GM12878 (cell line): ENCODE measurements at regions not wholly inside any gene's neighbourhood (a gene's known extent, or its start where the extent isn't known, plus 50 kb on each side); places are given as distances from the start of the nearest gene placed in this dataset.

Source experiments
- ATAC-seq: fragments of 200-7000 bp; cut with Tn5 transposase; 3 replicates; pipeline ENCODE4 v1.9.1; 2020; ENCODE audit warnings: mild to moderate bottlenecking, moderate library complexity
- BruUV-seq: library from RNA; stranded (reverse); fragments of 400-500 nt; replicated peaks from 2 replicates; lab custom pipeline; 2021; lab: Mats Ljungman, UMichigan
- CTCF ChIA-PET: fragments of 300-600 bp; sonication (Branson Sonifier 250); formaldehyde crosslinking; extraction: SDS; loops from one replicate; lab custom pipeline; 2021; ENCODE audit warnings: inconsistent platforms; lab: Yijun Ruan, JAX
- POLR2A ChIA-PET: fragments of 350-600 bp; formaldehyde crosslinking; extraction: SDS; loops from one replicate; lab custom pipeline; 2021; ENCODE audit warnings: inconsistent platforms; lab: Charles Lee
- RAD21 ChIA-PET: fragments of 300-600 bp; sonication (Branson Sonifier 250); formaldehyde crosslinking; loops from one replicate; lab custom pipeline; 2023; ENCODE audit warnings: antibody characterized with exemption; ENCODE audit not compliant: unreplicated experiment; lab: Charles Lee
- SMC1A ChIA-PET: fragments of 300-600 bp; sonication (Branson Sonifier 250); formaldehyde crosslinking; loops from one replicate; lab custom pipeline; 2023; ENCODE audit not compliant: unreplicated experiment, uncharacterized antibody; lab: Charles Lee
- DNase-seq: peaks from one replicate; pipeline ENCODE4 v3.0.0-alpha.2; 2011; ENCODE audit warnings: low read depth, low spot score
- FAIRE-seq: peaks from 3 replicates; lab custom pipeline; 2011; peaks lifted over from hg19 to GRCh38; lab: Jason Lieb, UNC
- H2AFZ ChIP-seq: 2 replicates; pipeline ENCODE4 v1.6.0; 2011; ENCODE audit warnings: low read depth, low read length, control low read depth; ENCODE audit not compliant: control insufficient read depth
- H3K27ac ChIP-seq: 2 replicates; pipeline ENCODE4 v1.5.1; 2011; ENCODE audit warnings: control low read depth; ENCODE audit not compliant: control insufficient read depth, insufficient read depth
- H3K27me3 ChIP-seq, 2 experiments: replicated peaks in 1 of 2; 2 replicates each; pipeline versions ENCODE4 v1.6.0 to v1.6.1; 2011; ENCODE audit warnings: low read length in 1 of 2; ENCODE audit not compliant: control insufficient read depth in 2 of 2, insufficient read depth in 2 of 2
- H3K36me3 ChIP-seq, 2 experiments: 2 replicates each; pipeline ENCODE4 v1.5.1; 2011; ENCODE audit warnings: low read length in 1 of 2; ENCODE audit not compliant: control insufficient read depth in 2 of 2, insufficient read depth in 2 of 2
- H3K4me1 ChIP-seq: 2 replicates; pipeline ENCODE4 v1.6.1; 2011; ENCODE audit warnings: mild to moderate bottlenecking, low read length, moderate library complexity, mixed read lengths; ENCODE audit not compliant: control insufficient read depth, insufficient read depth
- H3K4me2 ChIP-seq: 2 replicates; pipeline ENCODE4 v1.6.0; 2011; ENCODE audit warnings: control low read depth; ENCODE audit not compliant: control insufficient read depth, insufficient read depth
- H3K4me3 ChIP-seq: fragments of 200-600 bp; sonication (generic); 2 replicates; pipeline ENCODE4 v1.5.1; 2016
- H3K79me2 ChIP-seq: 2 replicates; pipeline ENCODE4 v1.6.0; 2011; ENCODE audit warnings: low read length; ENCODE audit not compliant: control insufficient read depth, insufficient read depth
- H3K9ac ChIP-seq: 2 replicates; pipeline ENCODE4 v1.8.0; 2011; ENCODE audit warnings: low read length, control low read depth, mixed read lengths; ENCODE audit not compliant: control insufficient read depth, insufficient read depth
- H3K9me3 ChIP-seq: replicated peaks from 3 replicates; pipeline ENCODE4 v1.5.1; 2011; ENCODE audit warnings: mild to moderate bottlenecking, low read length; ENCODE audit not compliant: control insufficient read depth, insufficient read depth
- H4K20me1 ChIP-seq: 2 replicates; pipeline ENCODE4 v1.6.0; 2011; ENCODE audit not compliant: control insufficient read depth, insufficient read depth
- ASH2L ChIP-seq: fragments of 300-600, 200-600 bp; sonication (generic); IDR thresholded peaks from 2 replicates; pipeline ENCODE4 v1.6.1; 2017; ENCODE audit warnings: low read depth, mild to moderate bottlenecking, borderline replicate concordance
- BMI1 ChIP-seq: fragments of 450-650 bp; IDR thresholded peaks from 2 replicates; pipeline ENCODE4 v1.6.1; 2016; ENCODE audit warnings: mild to moderate bottlenecking, moderate library complexity, borderline replicate concordance
- CREB1 ChIP-seq: IDR thresholded peaks from 2 replicates; pipeline ENCODE4 v1.6.1; 2012; ENCODE audit warnings: low read depth, mild to moderate bottlenecking, inconsistent platforms
- CREM ChIP-seq: IDR thresholded peaks from 2 replicates; pipeline ENCODE4 v1.6.1; 2014; ENCODE audit warnings: antibody characterized with exemption, low read depth
- EED ChIP-seq: sonication (generic); IDR thresholded peaks from 2 replicates; pipeline ENCODE4 v1.6.1; 2016; ENCODE audit warnings: antibody characterized with exemption, low read depth
- ESRRA ChIP-seq: IDR thresholded peaks from 2 replicates; pipeline ENCODE4 v1.6.1; 2012; ENCODE audit warnings: mild to moderate bottlenecking, low read length, improper control_type of control experiment
- KLF5 ChIP-seq: fragments of 450-650 bp; IDR thresholded peaks from 2 replicates; pipeline ENCODE4 v1.6.1; 2014; ENCODE audit warnings: mild to moderate bottlenecking; ENCODE audit not compliant: partially characterized antibody
- LARP7 ChIP-seq: fragments of 450-650 bp; IDR thresholded peaks from 2 replicates; pipeline ENCODE4 v1.6.1; 2017; ENCODE audit warnings: mild to moderate bottlenecking
- NBN ChIP-seq: fragments of 450-650 bp; IDR thresholded peaks from 2 replicates; pipeline ENCODE4 v1.6.1; 2016
- RAD51 ChIP-seq: fragments of 450-650 bp; IDR thresholded peaks from 2 replicates; pipeline ENCODE4 v1.6.1; 2016; ENCODE audit warnings: moderate library complexity, mild to moderate bottlenecking, inconsistent platforms
- SIX5 ChIP-seq: IDR thresholded peaks from 2 replicates; pipeline ENCODE4 v1.6.1; 2011; ENCODE audit warnings: mild to moderate bottlenecking, low read depth, low read length, moderate library complexity; ENCODE audit not compliant: severe bottlenecking
- SP1 ChIP-seq: IDR thresholded peaks from one replicate; pipeline ENCODE4 v1.6.1; 2011; ENCODE audit warnings: low read depth, low read length
- SPI1 ChIP-seq: IDR thresholded peaks from 2 replicates; pipeline ENCODE4 v1.6.1; 2011; ENCODE audit warnings: low read depth, mild to moderate bottlenecking, low read length, moderate library complexity, borderline replicate concordance; ENCODE audit not compliant: insufficient read depth
- SREBF2 ChIP-seq: IDR thresholded peaks from 2 replicates; pipeline ENCODE4 v1.6.1; 2012; ENCODE audit warnings: mild to moderate bottlenecking, low read length
- ZZZ3 ChIP-seq: IDR thresholded peaks from 2 replicates; pipeline ENCODE4 v1.6.1; 2011; ENCODE audit warnings: low read depth; ENCODE audit not compliant: control insufficient read depth, insufficient read length
- WGBS: methylation state at CpG from one replicate; pipeline ENCODE4 v1.1.6; 2016; ENCODE audit warnings: low lambda C conversion rate; ENCODE audit not compliant: insufficient replicate concordance, insufficient coverage; ENCODE audit errors: missing lambda C conversion rate; 5-methylcytosine and 5-hydroxymethylcytosine counted together
- in situ Hi-C: fragments of 300-500 bp; cut with MboI; formaldehyde crosslinking; loops from 9 replicates; pipeline ENCODE4 v1.14.3; 2018; ENCODE audit warnings: mixed read lengths
- intact Hi-C: fragments of 100-400 bp; cut with micrococcal nuclease; formaldehyde crosslinking; loops from one replicate; pipeline ENCODE4 v1.14.2; 2022; ENCODE audit not compliant: unreplicated experiment
- TF ChIP-seq, protein P1 (sequence below): IDR thresholded peaks from 2 replicates; pipeline ENCODE4 v1.6.1; 2012; ENCODE audit warnings: low read depth, low read length, improper control_type of control experiment
- TF ChIP-seq, protein P2 (sequence below): fragments of 450-650 bp; IDR thresholded peaks from 2 replicates; pipeline ENCODE4 v1.6.1; 2016; ENCODE audit warnings: mild to moderate bottlenecking

DNA sequence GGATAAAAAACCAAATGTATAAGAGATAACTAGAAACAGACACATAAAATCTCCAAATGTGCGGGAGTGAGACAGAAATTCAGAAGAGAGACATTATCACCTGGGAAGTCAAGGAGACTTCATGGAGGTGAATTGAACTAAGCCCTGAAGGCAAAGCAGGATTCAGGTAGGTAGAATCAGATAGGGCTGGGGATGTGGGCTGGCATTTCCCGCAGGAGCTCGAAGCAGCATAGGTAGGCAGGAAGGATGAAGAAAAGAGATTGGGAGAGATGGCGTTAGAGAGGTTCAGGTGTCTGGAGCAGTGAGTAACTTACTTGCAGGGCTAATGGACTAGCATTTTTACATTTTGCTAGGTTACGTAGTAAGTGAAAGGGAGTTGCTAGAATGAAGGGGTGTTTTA is 58.2 kb upstream of the NRP1 start:
- DNase-seq = no peak
- H3K79me2 ChIP-seq = no peaks in the 10 kb centered on the region
- 38% methylated on average over 5 of the region's 5 CpGs for WGBS
- ChIA-PET SMC1A (no interaction called here), CTCF (no interaction called here), RAD21 (interaction anchor here (0.5 kb wide), 1 partner anchor 133 kb away, joined by 4 read pairs; no protein-coding TSS in a partner anchor), POLR2A (no interaction called here)
- H3K27me3 ChIP-seq = no peaks in the 10 kb centered on the region
- H4K20me1 ChIP-seq = no peaks in the 10 kb centered on the region
- no peaks in the 10 kb centered on the region; the same call in 2 of the 3 replicates for H3K9me3 ChIP-seq
- no peak overlapping the region for H3K4me3 ChIP-seq
- no peak overlapping the region for H3K27ac ChIP-seq
- H3K36me3 ChIP-seq = no peaks in the 10 kb centered on the region
- FAIRE-seq = no peak
- H3K9ac ChIP-seq = no peak overlapping the region
- no peaks in the 10 kb centered on the region for H3K4me1 ChIP-seq
- intact Hi-C loops = no loop called here
- H2AFZ ChIP-seq = no peak overlapping the region
- TF ChIP-seq NBN (no peak), SIX5 (no peak)
- TF ChIP-seq, protein P1, sequence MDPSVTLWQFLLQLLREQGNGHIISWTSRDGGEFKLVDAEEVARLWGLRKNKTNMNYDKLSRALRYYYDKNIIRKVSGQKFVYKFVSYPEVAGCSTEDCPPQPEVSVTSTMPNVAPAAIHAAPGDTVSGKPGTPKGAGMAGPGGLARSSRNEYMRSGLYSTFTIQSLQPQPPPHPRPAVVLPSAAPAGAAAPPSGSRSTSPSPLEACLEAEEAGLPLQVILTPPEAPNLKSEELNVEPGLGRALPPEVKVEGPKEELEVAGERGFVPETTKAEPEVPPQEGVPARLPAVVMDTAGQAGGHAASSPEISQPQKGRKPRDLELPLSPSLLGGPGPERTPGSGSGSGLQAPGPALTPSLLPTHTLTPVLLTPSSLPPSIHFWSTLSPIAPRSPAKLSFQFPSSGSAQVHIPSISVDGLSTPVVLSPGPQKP = no peak
- in situ Hi-C loops = no loop called here
- no peak for ATAC-seq
- no TSS peak for BruUV-seq
- no peak overlapping the region for H3K4me2 ChIP-seq

- H3K4me3 ChIP-seq = no peak overlapping the region
- no peaks in the 10 kb centered on the region for H3K79me2 ChIP-seq
- H3K4me2 ChIP-seq = no peak overlapping the region
- H3K27me3 ChIP-seq = no peaks in the 10 kb centered on the region
- no peaks in the 10 kb centered on the region for H4K20me1 ChIP-seq
- no peak overlapping the region for H3K9ac ChIP-seq
- H3K9me3 ChIP-seq = no peaks in the 10 kb centered on the region; the same call in 2 of the 3 replicates
- RAD21 ChIA-PET = no interaction called here
- intact Hi-C loops (no loop called here), in situ Hi-C loops (no loop called here)
- 19% methylated on average over 8 of the region's 8 CpGs for WGBS
- no TSS peak for BruUV-seq
- SMC1A ChIA-PET = interaction anchor here (0.9 to 1.1 kb wide), 2 partner anchors 9 to 317 kb away, joined by 3 read pairs; no protein-coding TSS in a partner anchor
- no peaks in the 10 kb centered on the region for H3K36me3 ChIP-seq
- no peak for ATAC-seq
- DNase-seq = no peak
- CTCF ChIA-PET = interaction anchor here (0.9 kb wide), 1 partner anchor 16 kb away, joined by 3 read pairs; no protein-coding TSS in a partner anchor
- FAIRE-seq = no peak
- H2AFZ ChIP-seq = no peak overlapping the region
- no peak overlapping the region for H3K27ac ChIP-seq
- POLR2A ChIA-PET = no interaction called here
- no peaks in the 10 kb centered on the region for H3K4me1 ChIP-seq
- TF ChIP-seq SPI1 (no peak), BMI1 (no peak), ESRRA (no peak), LARP7 (no peak), SREBF2 (no peak), KLF5 (no peak), CREB1 (no peak), RAD51 (no peak), CREM (no peak), ASH2L (no peak), EED (no peak), SP1 (no peak), ZZZ3 (no peak)
- TF ChIP-seq, protein P2, sequence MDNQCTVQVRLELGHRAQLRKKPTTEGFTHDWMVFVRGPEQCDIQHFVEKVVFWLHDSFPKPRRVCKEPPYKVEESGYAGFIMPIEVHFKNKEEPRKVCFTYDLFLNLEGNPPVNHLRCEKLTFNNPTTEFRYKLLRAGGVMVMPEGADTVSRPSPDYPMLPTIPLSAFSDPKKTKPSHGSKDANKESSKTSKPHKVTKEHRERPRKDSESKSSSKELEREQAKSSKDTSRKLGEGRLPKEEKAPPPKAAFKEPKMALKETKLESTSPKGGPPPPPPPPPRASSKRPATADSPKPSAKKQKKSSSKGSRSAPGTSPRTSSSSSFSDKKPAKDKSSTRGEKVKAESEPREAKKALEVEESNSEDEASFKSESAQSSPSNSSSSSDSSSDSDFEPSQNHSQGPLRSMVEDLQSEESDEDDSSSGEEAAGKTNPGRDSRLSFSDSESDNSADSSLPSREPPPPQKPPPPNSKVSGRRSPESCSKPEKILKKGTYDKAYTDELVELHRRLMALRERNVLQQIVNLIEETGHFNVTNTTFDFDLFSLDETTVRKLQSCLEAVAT = no peak
Observed at GRCh38 chr10:33391611-33392465, 57.4 kb upstream of the NRP1 start.
